OCI-LY7 (cell line): ENCODE measurements at regions not wholly inside any gene's neighbourhood (a gene's known extent, or its start where the extent isn't known, plus 50 kb on each side); places are given as distances from the start of the nearest gene placed in this dataset.

Experiments
- BruUV-seq: library from RNA; stranded (reverse); fragments of 400-500 nt; replicated peaks from 2 replicates; lab custom pipeline; 2021; lab: Mats Ljungman, UMichigan
- CTCF ChIA-PET: fragments of 300-600 bp; sonication (Branson Sonifier 250); formaldehyde crosslinking; loops from one replicate; lab custom pipeline; 2022; ENCODE audit warnings: antibody characterized with exemption; ENCODE audit not compliant: unreplicated experiment; lab: Charles Lee
- POLR2A ChIA-PET: fragments of 300-600 bp; sonication (Branson Sonifier 250); formaldehyde crosslinking; loops from one replicate; lab custom pipeline; 2022; ENCODE audit warnings: antibody characterized with exemption; lab: Charles Lee
- DNase-seq: peaks from one replicate; pipeline ENCODE4 v3.0.0-alpha.2; 2015; ENCODE audit warnings: low spot score
- H2AFZ ChIP-seq: fragments of 200-600 bp; sonication (generic), shearing (Covaris generic); 2 replicates; pipeline ENCODE4 v1.6.1; 2014; ENCODE audit warnings: mild to moderate bottlenecking, antibody characterized with exemption, low read length, moderate library complexity
- H3K27ac ChIP-seq: fragments of 200-600 bp; sonication (generic); 2 replicates; pipeline ENCODE4 v1.5.1; 2014; ENCODE audit warnings: mixed run types, low read depth, mild to moderate bottlenecking, moderate library complexity, low read length, inconsistent platforms; ENCODE audit not compliant: poor library complexity, severe bottlenecking
- H3K36me3 ChIP-seq: fragments of 200-600 bp; sonication (generic); 2 replicates; pipeline ENCODE4 v1.6.1; 2014; ENCODE audit warnings: mild to moderate bottlenecking, antibody characterized with exemption, low read length, moderate library complexity, mixed read lengths; ENCODE audit not compliant: insufficient read depth
- H3K4me1 ChIP-seq: fragments of 200-600 bp; sonication (generic); 2 replicates; pipeline ENCODE4 v1.5.1; 2014; ENCODE audit warnings: mild to moderate bottlenecking, low read length; ENCODE audit not compliant: insufficient read depth, poor library complexity, severe bottlenecking
- H3K4me2 ChIP-seq: fragments of 200-600 bp; sonication (generic); 2 replicates; pipeline ENCODE4 v1.6.1; 2014; ENCODE audit warnings: mild to moderate bottlenecking, low read length
- H3K4me3 ChIP-seq: fragments of 200-600 bp; sonication (generic); 2 replicates; pipeline ENCODE4 v1.5.1; 2014; ENCODE audit warnings: mild to moderate bottlenecking, low read depth, low read length; ENCODE audit not compliant: poor library complexity, severe bottlenecking
- H3K79me2 ChIP-seq: fragments of 200-600 bp; sonication (generic); 2 replicates; pipeline ENCODE4 v1.6.1; 2016; ENCODE audit warnings: low read depth, mild to moderate bottlenecking, low read length, moderate library complexity, mixed read lengths; ENCODE audit not compliant: insufficient read depth
- H3K9me2 ChIP-seq: fragments of 200-600 bp; sonication (generic); 2 replicates; pipeline ENCODE4 v1.6.1; 2016; ENCODE audit warnings: mild to moderate bottlenecking, low read length, mixed read lengths; ENCODE audit not compliant: insufficient read depth
- H3K9me3 ChIP-seq: fragments of 200-600 bp; sonication (generic); 2 replicates; pipeline ENCODE4 v1.6.1; 2014; ENCODE audit warnings: mild to moderate bottlenecking, mixed run types, low read length, mixed read lengths
- H4K20me1 ChIP-seq: fragments of 200-600 bp; sonication (generic); 2 replicates; pipeline ENCODE4 v1.6.1; 2014; ENCODE audit warnings: mild to moderate bottlenecking, antibody characterized with exemption, low read length, moderate library complexity, mixed read lengths; ENCODE audit not compliant: insufficient read depth
- EZH2phosphoT487 ChIP-seq: fragments of 200-600 bp; sonication (generic); IDR thresholded peaks from 2 replicates; pipeline ENCODE4 v1.6.1; 2018; ENCODE audit warnings: low read depth, borderline replicate concordance, mild to moderate bottlenecking, mixed run types, antibody characterized with exemption, low read length, moderate library complexity, mixed read lengths
- intact Hi-C: fragments of 100-400 bp; cut with micrococcal nuclease; formaldehyde crosslinking; loops from one replicate; pipeline ENCODE4 v1.10.0; 2022; ENCODE audit not compliant: unreplicated experiment
- TF ChIP-seq, protein P1 (sequence below): fragments of 200-600 bp; sonication (generic); conservative IDR thresholded peaks from 2 replicates; pipeline ENCODE4 v1.5.1; 2014; ENCODE audit warnings: mild to moderate bottlenecking, antibody characterized with exemption, low read length, moderate library complexity, mixed read lengths

- Histone ChIP-seq H3K79me2 (no peaks in the 10 kb centered on the region), H3K4me1 (no peaks in the 10 kb centered on the region), H3K4me3 (no peak overlapping the region), H3K9me2 (no peaks in the 10 kb centered on the region), H3K4me2 (no peak overlapping the region), H4K20me1 (no peaks in the 10 kb centered on the region), H2AFZ (no peak overlapping the region), H3K27ac (no peak overlapping the region), H3K36me3 (no peaks in the 10 kb centered on the region), H3K9me3 (no peaks in the 10 kb centered on the region)
- intact Hi-C loops, result no loop called here
- no TSS peak for BruUV-seq
- no peak for DNase-seq
- ChIA-PET CTCF (no interaction called here), POLR2A (interaction anchor here (0.6 kb wide), 1 partner anchor 30 kb away, joined by 3 read pairs; no protein-coding TSS in a partner anchor)
- TF ChIP-seq, protein P1, sequence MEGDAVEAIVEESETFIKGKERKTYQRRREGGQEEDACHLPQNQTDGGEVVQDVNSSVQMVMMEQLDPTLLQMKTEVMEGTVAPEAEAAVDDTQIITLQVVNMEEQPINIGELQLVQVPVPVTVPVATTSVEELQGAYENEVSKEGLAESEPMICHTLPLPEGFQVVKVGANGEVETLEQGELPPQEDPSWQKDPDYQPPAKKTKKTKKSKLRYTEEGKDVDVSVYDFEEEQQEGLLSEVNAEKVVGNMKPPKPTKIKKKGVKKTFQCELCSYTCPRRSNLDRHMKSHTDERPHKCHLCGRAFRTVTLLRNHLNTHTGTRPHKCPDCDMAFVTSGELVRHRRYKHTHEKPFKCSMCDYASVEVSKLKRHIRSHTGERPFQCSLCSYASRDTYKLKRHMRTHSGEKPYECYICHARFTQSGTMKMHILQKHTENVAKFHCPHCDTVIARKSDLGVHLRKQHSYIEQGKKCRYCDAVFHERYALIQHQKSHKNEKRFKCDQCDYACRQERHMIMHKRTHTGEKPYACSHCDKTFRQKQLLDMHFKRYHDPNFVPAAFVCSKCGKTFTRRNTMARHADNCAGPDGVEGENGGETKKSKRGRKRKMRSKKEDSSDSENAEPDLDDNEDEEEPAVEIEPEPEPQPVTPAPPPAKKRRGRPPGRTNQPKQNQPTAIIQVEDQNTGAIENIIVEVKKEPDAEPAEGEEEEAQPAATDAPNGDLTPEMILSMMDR, result no peak
- TF ChIP-seq EZH2phosphoT487, result no peak
Measured at GRCh38 chr5:61737301-61737963, 405.4 kb downstream of the ZSWIM6 start.

- no peak overlapping the region for H3K27ac ChIP-seq
- H3K36me3 ChIP-seq, result no peaks in the 10 kb centered on the region
- no peak overlapping the region for H3K4me2 ChIP-seq
- H3K4me1 ChIP-seq, result no peaks in the 10 kb centered on the region
- BruUV-seq, result no TSS peak
- intact Hi-C loops, result no loop called here
- no peak for DNase-seq
- CTCF ChIA-PET, result no interaction called here
- H3K9me3 ChIP-seq, result no peaks in the 10 kb centered on the region
- TF ChIP-seq, protein P1, result no peak
- no peak for TF ChIP-seq EZH2phosphoT487
- H2AFZ ChIP-seq, result no peak overlapping the region
- no peak overlapping the region for H3K4me3 ChIP-seq
- no peaks in the 10 kb centered on the region for H3K79me2 ChIP-seq
- H4K20me1 ChIP-seq, result no peaks in the 10 kb centered on the region
- POLR2A ChIA-PET, result interaction anchor here (0.6 kb wide), 1 partner anchor 30 kb away, joined by 3 read pairs; no protein-coding TSS in a partner anchor
- H3K9me2 ChIP-seq, result no peaks in the 10 kb centered on the region
Measured at GRCh38 chr5:61737964-61738340, 405.9 kb downstream of the ZSWIM6 start.

- H4K20me1 ChIP-seq, result no peaks in the 10 kb centered on the region
- H3K27ac ChIP-seq, result no peak overlapping the region
- H3K4me2 ChIP-seq, result no peak overlapping the region
- H3K4me1 ChIP-seq, result no peaks in the 10 kb centered on the region
- no peaks in the 10 kb centered on the region for H3K36me3 ChIP-seq
- POLR2A ChIA-PET, result interaction anchor here (0.5 kb wide), 1 partner anchor 39 kb away, joined by 4 read pairs; no protein-coding TSS in a partner anchor
- H3K79me2 ChIP-seq, result no peaks in the 10 kb centered on the region
- DNase-seq, result no peak
- H3K9me2 ChIP-seq, result no peaks in the 10 kb centered on the region
- TF ChIP-seq, protein P1, result no peak
- TF ChIP-seq EZH2phosphoT487, result no peak
- no peak overlapping the region for H3K4me3 ChIP-seq
- no peak overlapping the region for H2AFZ ChIP-seq
- BruUV-seq, result no TSS peak
- intact Hi-C loops, result no loop called here
- CTCF ChIA-PET, result no interaction called here
- no peaks in the 10 kb centered on the region for H3K9me3 ChIP-seq
Measured at GRCh38 chr5:61738446-61738845, 406.4 kb downstream of the ZSWIM6 start.
